Panc1 (cell line): ENCODE measurements at regions not wholly inside any gene's neighbourhood (a gene's known extent, or its start where the extent isn't known, plus 50 kb on each side); places are given as distances from the start of the nearest gene placed in this dataset.

Experiments used
- ATAC-seq: fragments of 200-7000 bp; cut with Tn5 transposase; 2 replicates; pipeline ENCODE4 v1.9.1; 2020; ENCODE audit warnings: mild to moderate bottlenecking, moderate library complexity
- BruUV-seq: library from RNA; stranded (reverse); fragments of 400-500 nt; replicated peaks from 2 replicates; lab custom pipeline; 2021; lab: Mats Ljungman, UMichigan
- CTCF ChIA-PET: fragments of 300-600 bp; sonication (Branson Sonifier 250); formaldehyde crosslinking; loops from one replicate; lab custom pipeline; 2022; ENCODE audit warnings: antibody characterized with exemption; lab: Charles Lee
- POLR2A ChIA-PET: fragments of 300-600 bp; sonication (Branson Sonifier 250); formaldehyde crosslinking; loops from one replicate; lab custom pipeline; 2022; ENCODE audit warnings: antibody characterized with exemption; lab: Charles Lee
- DNase-seq: peaks from one replicate; pipeline ENCODE4 v3.0.0-alpha.2; 2010; ENCODE audit warnings: low read depth, low spot score
- H3K27ac ChIP-seq: 2 replicates; pipeline ENCODE4 v1.5.1; 2011; ENCODE audit warnings: mild to moderate bottlenecking, low read length, inconsistent platforms
- H3K27me3 ChIP-seq: fragments of 200-500 bp; sonication (Bioruptor generic); 2 replicates; pipeline ENCODE4 v1.6.0; 2014; ENCODE audit warnings: low read length, inconsistent platforms; ENCODE audit not compliant: control insufficient read depth, insufficient read depth
- H3K36me3 ChIP-seq: fragments of 200-500 bp; sonication (Bioruptor generic); 2 replicates; pipeline ENCODE4 v1.5.1; 2014; ENCODE audit warnings: inconsistent platforms, mild to moderate bottlenecking, low read length, moderate library complexity; ENCODE audit not compliant: control insufficient read depth, insufficient read depth
- H3K4me1 ChIP-seq: 2 replicates; pipeline ENCODE4 v1.5.1; 2011; ENCODE audit warnings: inconsistent platforms, mild to moderate bottlenecking, low read length, moderate library complexity; ENCODE audit not compliant: control insufficient read depth, insufficient read depth
- H3K4me3 ChIP-seq, 2 experiments: 2 replicates each; pipeline ENCODE4 v1.5.1; 2011 to 2012; ENCODE audit warnings: low read depth in 2 of 2, low read length in 2 of 2, mild to moderate bottlenecking in 2 of 2, inconsistent platforms in 1 of 2, moderate library complexity in 1 of 2
- H3K9me3 ChIP-seq: fragments of 200-500 bp; sonication (Bioruptor generic); 2 replicates; pipeline ENCODE4 v1.5.1; 2014; ENCODE audit warnings: low read depth, mild to moderate bottlenecking, inconsistent platforms, low read length, moderate library complexity; ENCODE audit not compliant: control insufficient read depth, insufficient read depth
- POLR2AphosphoS5 ChIP-seq: IDR thresholded peaks from 2 replicates; pipeline ENCODE4 v1.6.1; 2012; ENCODE audit warnings: mild to moderate bottlenecking, low read depth, low read length, moderate library complexity
- SIN3A ChIP-seq: IDR thresholded peaks from 2 replicates; pipeline ENCODE4 v1.6.1; 2012; ENCODE audit warnings: low read depth, mild to moderate bottlenecking, low read length, moderate library complexity, borderline replicate concordance; ENCODE audit not compliant: insufficient read depth
- TCF7L2 ChIP-seq: IDR thresholded peaks from 2 replicates; pipeline ENCODE4 v1.6.1; 2011; ENCODE audit warnings: mild to moderate bottlenecking, low read depth, low read length, inconsistent platforms
- in situ Hi-C: cut with HindIII; loops from 2 replicates; pipeline ENCODE4 v1.10.0; 2016; ENCODE audit warnings: low sequenced_read_pairs, low pct_unique_long_range_greater_than_20kb
- intact Hi-C: fragments of 100-400 bp; cut with micrococcal nuclease; formaldehyde crosslinking; loops from one replicate; pipeline ENCODE4 v1.10.0; 2022; ENCODE audit not compliant: unreplicated experiment
- TF ChIP-seq, protein P1 (sequence below), 2 experiments: IDR thresholded peaks; 2 replicates each; pipeline ENCODE4 v1.6.1; 2011 to 2012; ENCODE audit warnings: low read depth in 2 of 2, control low read depth in 1 of 2, low read length in 1 of 2, mild to moderate bottlenecking in 1 of 2, moderate library complexity in 1 of 2; ENCODE audit not compliant: insufficient read depth in 1 of 2
- TF ChIP-seq, protein P2 (sequence below): fragments of 450-650 bp; IDR thresholded peaks from 2 replicates; pipeline ENCODE4 v1.5.1; 2017; ENCODE audit warnings: mild to moderate bottlenecking

- Histone ChIP-seq H3K4me3 (no peak overlapping the region), H3K27ac (no peak overlapping the region), H3K27me3 (no peaks in the 10 kb centered on the region; the same call in 1 of the 2 replicates), H3K9me3 (no peaks in the 10 kb centered on the region), H3K36me3 (no peaks in the 10 kb centered on the region), H3K4me1 (no peaks in the 10 kb centered on the region)
- ATAC-seq, result no peak
- intact Hi-C loops (no loop called here), in situ Hi-C loops (no loop called here)
- CTCF ChIA-PET, result no interaction called here
- TF ChIP-seq, protein P1, sequence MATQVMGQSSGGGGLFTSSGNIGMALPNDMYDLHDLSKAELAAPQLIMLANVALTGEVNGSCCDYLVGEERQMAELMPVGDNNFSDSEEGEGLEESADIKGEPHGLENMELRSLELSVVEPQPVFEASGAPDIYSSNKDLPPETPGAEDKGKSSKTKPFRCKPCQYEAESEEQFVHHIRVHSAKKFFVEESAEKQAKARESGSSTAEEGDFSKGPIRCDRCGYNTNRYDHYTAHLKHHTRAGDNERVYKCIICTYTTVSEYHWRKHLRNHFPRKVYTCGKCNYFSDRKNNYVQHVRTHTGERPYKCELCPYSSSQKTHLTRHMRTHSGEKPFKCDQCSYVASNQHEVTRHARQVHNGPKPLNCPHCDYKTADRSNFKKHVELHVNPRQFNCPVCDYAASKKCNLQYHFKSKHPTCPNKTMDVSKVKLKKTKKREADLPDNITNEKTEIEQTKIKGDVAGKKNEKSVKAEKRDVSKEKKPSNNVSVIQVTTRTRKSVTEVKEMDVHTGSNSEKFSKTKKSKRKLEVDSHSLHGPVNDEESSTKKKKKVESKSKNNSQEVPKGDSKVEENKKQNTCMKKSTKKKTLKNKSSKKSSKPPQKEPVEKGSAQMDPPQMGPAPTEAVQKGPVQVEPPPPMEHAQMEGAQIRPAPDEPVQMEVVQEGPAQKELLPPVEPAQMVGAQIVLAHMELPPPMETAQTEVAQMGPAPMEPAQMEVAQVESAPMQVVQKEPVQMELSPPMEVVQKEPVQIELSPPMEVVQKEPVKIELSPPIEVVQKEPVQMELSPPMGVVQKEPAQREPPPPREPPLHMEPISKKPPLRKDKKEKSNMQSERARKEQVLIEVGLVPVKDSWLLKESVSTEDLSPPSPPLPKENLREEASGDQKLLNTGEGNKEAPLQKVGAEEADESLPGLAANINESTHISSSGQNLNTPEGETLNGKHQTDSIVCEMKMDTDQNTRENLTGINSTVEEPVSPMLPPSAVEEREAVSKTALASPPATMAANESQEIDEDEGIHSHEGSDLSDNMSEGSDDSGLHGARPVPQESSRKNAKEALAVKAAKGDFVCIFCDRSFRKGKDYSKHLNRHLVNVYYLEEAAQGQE (IDR thresholded peaks at IDR 0.05; ENCODE audit: insufficient read depth in 1 of 2, low read depth in 2 of 2, low read length in 1 of 2), result no peak
- TF ChIP-seq, protein P2, sequence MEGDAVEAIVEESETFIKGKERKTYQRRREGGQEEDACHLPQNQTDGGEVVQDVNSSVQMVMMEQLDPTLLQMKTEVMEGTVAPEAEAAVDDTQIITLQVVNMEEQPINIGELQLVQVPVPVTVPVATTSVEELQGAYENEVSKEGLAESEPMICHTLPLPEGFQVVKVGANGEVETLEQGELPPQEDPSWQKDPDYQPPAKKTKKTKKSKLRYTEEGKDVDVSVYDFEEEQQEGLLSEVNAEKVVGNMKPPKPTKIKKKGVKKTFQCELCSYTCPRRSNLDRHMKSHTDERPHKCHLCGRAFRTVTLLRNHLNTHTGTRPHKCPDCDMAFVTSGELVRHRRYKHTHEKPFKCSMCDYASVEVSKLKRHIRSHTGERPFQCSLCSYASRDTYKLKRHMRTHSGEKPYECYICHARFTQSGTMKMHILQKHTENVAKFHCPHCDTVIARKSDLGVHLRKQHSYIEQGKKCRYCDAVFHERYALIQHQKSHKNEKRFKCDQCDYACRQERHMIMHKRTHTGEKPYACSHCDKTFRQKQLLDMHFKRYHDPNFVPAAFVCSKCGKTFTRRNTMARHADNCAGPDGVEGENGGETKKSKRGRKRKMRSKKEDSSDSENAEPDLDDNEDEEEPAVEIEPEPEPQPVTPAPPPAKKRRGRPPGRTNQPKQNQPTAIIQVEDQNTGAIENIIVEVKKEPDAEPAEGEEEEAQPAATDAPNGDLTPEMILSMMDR, result no peak
- TF ChIP-seq SIN3A (no peak), TCF7L2 (no peak), POLR2AphosphoS5 (no peak)
- POLR2A ChIA-PET, result no interaction called here
- DNase-seq, result no peak
- no TSS peak for BruUV-seq
Measured at GRCh38 chr16:86934581-86935375, 356.4 kb downstream of the FOXL1 start.

DNA sequence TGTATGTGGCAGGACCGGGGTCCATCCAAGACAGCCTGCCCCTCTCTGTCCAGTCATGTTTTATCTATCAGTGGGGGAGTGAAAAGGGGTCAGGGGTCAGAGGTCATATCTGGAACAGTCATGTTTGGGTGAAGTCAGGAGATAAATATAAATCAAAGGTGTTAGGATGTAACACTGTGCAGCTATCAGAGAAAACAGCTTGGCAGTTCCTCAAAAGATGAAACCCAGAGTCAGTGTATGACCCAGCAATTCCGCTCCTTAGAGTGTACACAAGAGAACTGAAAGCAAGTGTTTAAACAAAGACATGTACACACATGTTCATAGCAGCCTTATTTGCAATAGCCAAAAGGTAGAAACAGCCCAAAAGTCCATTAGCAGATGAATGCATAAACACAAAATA, 361.3 kb downstream of the FOXL1 start:
- intact Hi-C loops (no loop called here), in situ Hi-C loops (no loop called here)
- Histone ChIP-seq H3K4me3 (no peak overlapping the region), H3K9me3 (no peaks in the 10 kb centered on the region), H3K4me1 (no peaks in the 10 kb centered on the region), H3K27me3 (no peaks in the 10 kb centered on the region; the same call in 1 of the 2 replicates), H3K36me3 (no peaks in the 10 kb centered on the region), H3K27ac (no peak overlapping the region)
- ChIA-PET POLR2A (no interaction called here), CTCF (no interaction called here)
- DNase-seq (no peak), ATAC-seq (no peak)
- TF ChIP-seq, protein P2, result no peak
- no peak for TF ChIP-seq POLR2AphosphoS5
- TF ChIP-seq, protein P1 (IDR thresholded peaks at IDR 0.05; ENCODE audit: insufficient read depth in 1 of 2, low read depth in 2 of 2, low read length in 1 of 2), result no peak
- no peak for TF ChIP-seq SIN3A
- no TSS peak for BruUV-seq
